OCI-LY7 (cell line): ENCODE measurements at regions not wholly inside any gene's neighbourhood (a gene's known extent, or its start where the extent isn't known, plus 50 kb on each side); places are given as distances from the start of the nearest gene placed in this dataset.

ENCODE experiments used
- BruUV-seq: library from RNA; stranded (reverse); fragments of 400-500 nt; replicated peaks from 2 replicates; lab custom pipeline; 2021; lab: Mats Ljungman, UMichigan
- CTCF ChIA-PET: fragments of 300-600 bp; sonication (Branson Sonifier 250); formaldehyde crosslinking; loops from one replicate; lab custom pipeline; 2022; ENCODE audit warnings: antibody characterized with exemption; ENCODE audit not compliant: unreplicated experiment; lab: Charles Lee
- POLR2A ChIA-PET: fragments of 300-600 bp; sonication (Branson Sonifier 250); formaldehyde crosslinking; loops from one replicate; lab custom pipeline; 2022; ENCODE audit warnings: antibody characterized with exemption; lab: Charles Lee
- DNase-seq: peaks from one replicate; pipeline ENCODE4 v3.0.0-alpha.2; 2015; ENCODE audit warnings: low spot score
- H2AFZ ChIP-seq: fragments of 200-600 bp; sonication (generic), shearing (Covaris generic); 2 replicates; pipeline ENCODE4 v1.6.1; 2014; ENCODE audit warnings: mild to moderate bottlenecking, antibody characterized with exemption, low read length, moderate library complexity
- H3K27ac ChIP-seq: fragments of 200-600 bp; sonication (generic); 2 replicates; pipeline ENCODE4 v1.5.1; 2014; ENCODE audit warnings: mixed run types, low read depth, mild to moderate bottlenecking, moderate library complexity, low read length, inconsistent platforms; ENCODE audit not compliant: poor library complexity, severe bottlenecking
- H3K36me3 ChIP-seq: fragments of 200-600 bp; sonication (generic); 2 replicates; pipeline ENCODE4 v1.6.1; 2014; ENCODE audit warnings: mild to moderate bottlenecking, antibody characterized with exemption, low read length, moderate library complexity, mixed read lengths; ENCODE audit not compliant: insufficient read depth
- H3K4me1 ChIP-seq: fragments of 200-600 bp; sonication (generic); 2 replicates; pipeline ENCODE4 v1.5.1; 2014; ENCODE audit warnings: mild to moderate bottlenecking, low read length; ENCODE audit not compliant: insufficient read depth, poor library complexity, severe bottlenecking
- H3K4me2 ChIP-seq: fragments of 200-600 bp; sonication (generic); 2 replicates; pipeline ENCODE4 v1.6.1; 2014; ENCODE audit warnings: mild to moderate bottlenecking, low read length
- H3K4me3 ChIP-seq: fragments of 200-600 bp; sonication (generic); 2 replicates; pipeline ENCODE4 v1.5.1; 2014; ENCODE audit warnings: mild to moderate bottlenecking, low read depth, low read length; ENCODE audit not compliant: poor library complexity, severe bottlenecking
- H3K79me2 ChIP-seq: fragments of 200-600 bp; sonication (generic); 2 replicates; pipeline ENCODE4 v1.6.1; 2016; ENCODE audit warnings: low read depth, mild to moderate bottlenecking, low read length, moderate library complexity, mixed read lengths; ENCODE audit not compliant: insufficient read depth
- H3K9me2 ChIP-seq: fragments of 200-600 bp; sonication (generic); 2 replicates; pipeline ENCODE4 v1.6.1; 2016; ENCODE audit warnings: mild to moderate bottlenecking, low read length, mixed read lengths; ENCODE audit not compliant: insufficient read depth
- H3K9me3 ChIP-seq: fragments of 200-600 bp; sonication (generic); 2 replicates; pipeline ENCODE4 v1.6.1; 2014; ENCODE audit warnings: mild to moderate bottlenecking, mixed run types, low read length, mixed read lengths
- H4K20me1 ChIP-seq: fragments of 200-600 bp; sonication (generic); 2 replicates; pipeline ENCODE4 v1.6.1; 2014; ENCODE audit warnings: mild to moderate bottlenecking, antibody characterized with exemption, low read length, moderate library complexity, mixed read lengths; ENCODE audit not compliant: insufficient read depth
- CTCF ChIP-seq: fragments of 200-600 bp; sonication (generic); conservative IDR thresholded peaks from 2 replicates; pipeline ENCODE4 v1.5.1; 2014; ENCODE audit warnings: mild to moderate bottlenecking, antibody characterized with exemption, low read length, moderate library complexity, mixed read lengths
- EZH2phosphoT487 ChIP-seq: fragments of 200-600 bp; sonication (generic); IDR thresholded peaks from 2 replicates; pipeline ENCODE4 v1.6.1; 2018; ENCODE audit warnings: low read depth, borderline replicate concordance, mild to moderate bottlenecking, mixed run types, antibody characterized with exemption, low read length, moderate library complexity, mixed read lengths
- intact Hi-C: fragments of 100-400 bp; cut with micrococcal nuclease; formaldehyde crosslinking; loops from one replicate; pipeline ENCODE4 v1.10.0; 2022; ENCODE audit not compliant: unreplicated experiment

- Histone ChIP-seq H2AFZ (no peak overlapping the region), H3K4me1 (no peaks in the 10 kb centered on the region), H4K20me1 (no peaks in the 10 kb centered on the region), H3K4me3 (no peak overlapping the region), H3K27ac (no peak overlapping the region), H3K36me3 (no peaks in the 10 kb centered on the region), H3K9me2 (no peaks in the 10 kb centered on the region), H3K79me2 (no peaks in the 10 kb centered on the region), H3K9me3 (no peaks in the 10 kb centered on the region), H3K4me2 (no peak overlapping the region)
- BruUV-seq, result no TSS peak
- CTCF ChIA-PET, result no interaction called here
- TF ChIP-seq EZH2phosphoT487 (no peak), CTCF (no peak)
- intact Hi-C loops, result no loop called here
- POLR2A ChIA-PET, result no interaction called here
- DNase-seq, result no peak
These were observed 69.5 kb upstream of the OSMR start for GRCh38 chr5:38776149-38776896.

- no peaks in the 10 kb centered on the region for H3K9me2 ChIP-seq
- ChIA-PET CTCF (no interaction called here), POLR2A (no interaction called here)
- no peaks in the 10 kb centered on the region for H3K9me3 ChIP-seq
- H2AFZ ChIP-seq, result no peak overlapping the region
- H3K4me3 ChIP-seq, result no peak overlapping the region
- no peaks in the 10 kb centered on the region for H3K36me3 ChIP-seq
- intact Hi-C loops, result no loop called here
- H3K79me2 ChIP-seq, result no peaks in the 10 kb centered on the region
- no peak overlapping the region for H3K4me2 ChIP-seq
- BruUV-seq, result no TSS peak
- no peak for TF ChIP-seq EZH2phosphoT487
- no peak for TF ChIP-seq CTCF
- no peak for DNase-seq
- no peaks in the 10 kb centered on the region for H4K20me1 ChIP-seq
- no peak overlapping the region for H3K27ac ChIP-seq
- no peaks in the 10 kb centered on the region for H3K4me1 ChIP-seq
These were observed 68.7 kb upstream of the OSMR start for GRCh38 chr5:38777111-38777510.

- H4K20me1 ChIP-seq, result no peaks in the 10 kb centered on the region
- no peak overlapping the region for H3K4me2 ChIP-seq
- no peaks in the 10 kb centered on the region for H3K79me2 ChIP-seq
- no peak overlapping the region for H2AFZ ChIP-seq
- no peak overlapping the region for H3K4me3 ChIP-seq
- H3K9me2 ChIP-seq, result no peaks in the 10 kb centered on the region
- no peaks in the 10 kb centered on the region for H3K4me1 ChIP-seq
- ChIA-PET POLR2A (no interaction called here), CTCF (no interaction called here)
- no peaks in the 10 kb centered on the region for H3K36me3 ChIP-seq
- TF ChIP-seq EZH2phosphoT487, result no peak
- TF ChIP-seq CTCF, result no peak
- DNase-seq, result no peak
- BruUV-seq, result no TSS peak
- no peaks in the 10 kb centered on the region for H3K9me3 ChIP-seq
- no peak overlapping the region for H3K27ac ChIP-seq
- intact Hi-C loops, result no loop called here
These were observed 65.5 kb upstream of the OSMR start for GRCh38 chr5:38780316-38780715.
